ENCODE measurements at regions not wholly inside any gene's neighbourhood (a gene's known extent, or its start where the extent isn't known, plus 50 kb on each side); places are given as distances from the start of the nearest gene placed in this dataset.

GRCh38 chr5:36522746-36523065 is 83.7 kb upstream of the SLC1A3 start:
- H3K4me1 ChIP-seq: peaks cover 0 to 8% of the 10 kb centered on the region in 2 donors
- H3K9me3 ChIP-seq: no peaks in the 10 kb centered on the region
- intact Hi-C loops (cut with DNase I; ENCODE audit: low total_unique reads): no loop called here
- no peaks in the 10 kb centered on the region for H3K36me3 ChIP-seq
- TF ChIP-seq POLR2AphosphoS5 (IDR thresholded peaks at IDR 0.05): no peak
- TF ChIP-seq POLR2A (IDR thresholded peaks at IDR 0.05): no peak
- no peak for TF ChIP-seq CTCF (IDR thresholded peaks at IDR 0.05)
- H3K4me3 ChIP-seq: no peak overlapping the region
- no peak for DNase-seq (ENCODE audit: low spot score in 2 of 2)
- no peak overlapping the region for H3K27ac ChIP-seq
- no peaks in the 10 kb centered on the region for H3K27me3 ChIP-seq

- H3K4me1 ChIP-seq: peaks cover 0 to 8% of the 10 kb centered on the region in 2 donors
- intact Hi-C loops (cut with DNase I; ENCODE audit: low total_unique reads): no loop called here
- H3K4me3 ChIP-seq: no peak overlapping the region
- H3K9me3 ChIP-seq: no peaks in the 10 kb centered on the region
- H3K36me3 ChIP-seq: no peaks in the 10 kb centered on the region
- no peak overlapping the region for H3K27ac ChIP-seq
- DNase-seq (ENCODE audit: low spot score in 2 of 2): no peak
- TF ChIP-seq POLR2A (IDR thresholded peaks at IDR 0.05): no peak
- TF ChIP-seq POLR2AphosphoS5 (IDR thresholded peaks at IDR 0.05): no peak
- no peak for TF ChIP-seq CTCF (IDR thresholded peaks at IDR 0.05)
- no peaks in the 10 kb centered on the region for H3K27me3 ChIP-seq
Measured at GRCh38 chr5:36523450-36523849, 83.0 kb upstream of the SLC1A3 start.

GRCh38 chr5:36523926-36524325 is 82.5 kb upstream of the SLC1A3 start:
- Histone ChIP-seq H3K27me3 (no peaks in the 10 kb centered on the region), H3K9me3 (no peaks in the 10 kb centered on the region), H3K4me3 (no peak overlapping the region), H3K36me3 (no peaks in the 10 kb centered on the region), H3K27ac (no peak overlapping the region), H3K4me1 (peaks cover 0 to 8% of the 10 kb centered on the region in 2 donors)
- intact Hi-C loops (cut with DNase I; ENCODE audit: low total_unique reads): no loop called here
- DNase-seq (ENCODE audit: low spot score in 2 of 2): no peak
- TF ChIP-seq POLR2A (IDR thresholded peaks at IDR 0.05) (no peak), CTCF (IDR thresholded peaks at IDR 0.05) (no peak), POLR2AphosphoS5 (IDR thresholded peaks at IDR 0.05) (no peak)

GRCh38 chr5:36526537-36526936 is 79.9 kb upstream of the SLC1A3 start:
- no peak for DNase-seq (ENCODE audit: low spot score in 2 of 2)
- intact Hi-C loops (cut with DNase I; ENCODE audit: low total_unique reads): no loop called here
- H3K4me1 ChIP-seq: peaks cover 0 to 8% of the 10 kb centered on the region in 2 donors

GRCh38 chr5:36528588-36528987 is 77.8 kb upstream of the SLC1A3 start:
- no peaks in the 10 kb centered on the region for H3K9me3 ChIP-seq
- H3K4me1 ChIP-seq: no peaks in the 10 kb centered on the region
- TF ChIP-seq POLR2AphosphoS5 (IDR thresholded peaks at IDR 0.05) (no peak), POLR2A (IDR thresholded peaks at IDR 0.05) (no peak), CTCF (IDR thresholded peaks at IDR 0.05) (no peak)
- H3K27me3 ChIP-seq: no peaks in the 10 kb centered on the region
- H3K27ac ChIP-seq: no peak overlapping the region
- no peak for DNase-seq (ENCODE audit: low spot score in 2 of 2)
- no peak overlapping the region for H3K4me3 ChIP-seq
- no peaks in the 10 kb centered on the region for H3K36me3 ChIP-seq
- intact Hi-C loops (cut with DNase I; ENCODE audit: low total_unique reads): no loop called here

More at GRCh38 chr5:36526537-36526936, 79.9 kb upstream of the SLC1A3 start:
- no peak for TF ChIP-seq POLR2A (IDR thresholded peaks at IDR 0.05)
- no peak for TF ChIP-seq POLR2AphosphoS5 (IDR thresholded peaks at IDR 0.05)
- no peak for TF ChIP-seq CTCF (IDR thresholded peaks at IDR 0.05)
- H3K27me3 ChIP-seq: no peaks in the 10 kb centered on the region
- no peaks in the 10 kb centered on the region for H3K9me3 ChIP-seq
- H3K27ac ChIP-seq: no peak overlapping the region
- H3K4me3 ChIP-seq: no peak overlapping the region
- H3K36me3 ChIP-seq: no peaks in the 10 kb centered on the region
